Hematopoietic multipotent progenitor cell treated with erythropoietin and hydrocortisone succinate and interleukin-3 and kit ligand, for 4 days (in vitro differentiated cells): ENCODE measurements at regions not wholly inside any gene's neighbourhood (a gene's known extent, or its start where the extent isn't known, plus 50 kb on each side); places are given as distances from the start of the nearest gene placed in this dataset.
"Not testable (repeated sequence)": the region's sequence is repeated elsewhere in the genome, so short reads cannot be mapped to it uniquely, and the experiment has no call there.

Experiments used
- DNase-seq: peaks from one replicate; pipeline ENCODE4 v3.0.0-alpha.2; 2015

DNA sequence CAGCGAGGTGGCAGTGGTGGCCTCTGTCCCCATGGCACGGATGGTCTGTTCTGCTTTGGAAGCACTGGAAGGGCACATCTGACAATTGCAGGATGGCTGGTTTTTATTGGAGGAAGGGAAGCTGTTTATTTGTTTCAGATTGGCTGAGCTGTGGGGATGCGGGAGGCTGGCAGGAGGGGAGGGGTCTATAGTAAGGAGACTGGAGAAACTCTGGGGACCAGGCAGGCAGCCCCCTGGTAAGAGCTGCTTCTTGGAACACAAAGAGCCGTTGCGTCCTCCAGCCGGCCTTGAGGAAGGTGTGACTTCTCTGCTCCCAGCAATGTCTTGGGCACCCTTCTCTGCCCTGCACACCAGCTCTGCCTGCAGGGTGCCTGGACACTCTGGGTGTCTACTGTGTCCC lies 85.1 kb upstream of the SPDYE9 start:
- DNase-seq, result not testable (repeated sequence)

DNA sequence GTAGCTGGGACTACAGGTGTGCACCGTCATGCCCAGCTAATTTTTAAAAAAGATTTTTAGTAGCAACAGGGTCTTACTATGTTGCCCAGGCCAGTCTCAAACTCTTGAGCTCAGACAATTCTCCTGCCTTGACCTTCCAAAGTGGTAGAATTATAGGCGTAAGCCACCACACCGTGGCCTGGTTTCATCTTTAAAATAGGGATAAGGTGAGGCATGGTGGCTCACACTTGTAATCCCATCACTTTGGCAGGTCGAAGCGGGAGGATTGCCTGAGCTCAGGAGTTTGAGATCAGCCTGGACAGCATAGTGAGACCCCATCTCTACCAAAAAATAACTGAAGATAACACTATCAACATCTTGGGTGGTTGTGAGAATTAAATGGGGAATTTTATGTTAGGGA lies 84.6 kb upstream of the SPDYE9 start:
- DNase-seq, result not testable (repeated sequence)

DNA sequence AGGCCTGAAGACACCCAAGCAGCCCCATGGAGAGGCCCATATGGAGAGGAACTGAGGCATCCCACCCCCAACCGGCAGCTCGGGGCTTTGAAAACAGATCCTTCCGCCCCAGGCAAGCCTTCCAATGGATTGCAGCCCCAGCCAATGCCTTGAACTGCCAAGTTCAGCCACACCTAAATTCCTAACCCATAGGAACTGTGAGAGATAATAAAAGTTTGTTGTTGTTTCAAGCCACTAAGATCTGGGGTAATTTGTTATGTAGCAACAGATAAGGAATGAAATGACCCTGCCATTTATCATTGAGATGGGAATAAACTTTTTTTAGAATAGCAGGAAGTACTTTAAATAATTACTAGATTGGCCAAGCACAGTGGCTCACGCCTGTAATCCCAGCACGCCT lies 80.3 kb upstream of the SPDYE9 start:
- DNase-seq, result not testable (repeated sequence)

DNA sequence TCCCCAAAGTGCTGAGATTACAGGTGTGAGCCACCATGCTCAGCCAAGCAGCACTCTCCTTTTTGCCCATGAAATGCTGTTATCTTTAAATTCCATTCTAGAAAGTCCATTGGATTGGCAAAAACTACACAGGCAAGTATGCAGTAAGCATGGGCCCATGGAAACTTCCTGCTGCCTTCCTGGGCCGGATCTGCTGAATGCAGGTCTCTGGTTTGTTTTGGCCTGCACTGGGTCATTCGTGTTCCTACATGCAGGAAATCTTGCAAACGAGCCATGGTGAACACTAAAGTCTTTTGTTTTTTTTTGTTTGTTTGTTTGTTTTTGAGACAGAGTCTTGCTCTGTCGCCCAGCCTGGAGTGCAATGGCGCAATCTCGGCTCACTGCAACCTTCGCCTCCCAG lies 76.8 kb upstream of the SPDYE9 start:
- not testable (repeated sequence) for DNase-seq

DNA sequence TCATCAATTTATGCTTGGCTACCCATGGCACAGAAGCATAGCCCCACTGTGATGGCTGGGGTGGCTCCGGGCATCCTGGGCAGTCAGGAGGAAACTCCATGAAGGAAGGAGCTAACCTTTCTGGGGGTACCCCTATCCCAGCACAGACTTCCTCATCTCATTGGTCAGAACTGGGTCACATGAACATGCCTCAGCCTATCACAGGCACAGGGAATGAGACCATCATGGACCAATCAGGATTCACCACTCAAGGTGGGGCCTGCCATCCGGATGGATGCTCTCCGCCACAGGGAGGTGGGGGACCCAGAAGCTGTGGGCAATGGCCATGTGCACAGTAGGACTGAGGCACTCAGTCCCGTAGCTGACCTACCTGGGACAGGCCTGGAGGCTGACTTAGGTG lies 75.9 kb upstream of the SPDYE9 start:
- not testable (repeated sequence) for DNase-seq

DNA sequence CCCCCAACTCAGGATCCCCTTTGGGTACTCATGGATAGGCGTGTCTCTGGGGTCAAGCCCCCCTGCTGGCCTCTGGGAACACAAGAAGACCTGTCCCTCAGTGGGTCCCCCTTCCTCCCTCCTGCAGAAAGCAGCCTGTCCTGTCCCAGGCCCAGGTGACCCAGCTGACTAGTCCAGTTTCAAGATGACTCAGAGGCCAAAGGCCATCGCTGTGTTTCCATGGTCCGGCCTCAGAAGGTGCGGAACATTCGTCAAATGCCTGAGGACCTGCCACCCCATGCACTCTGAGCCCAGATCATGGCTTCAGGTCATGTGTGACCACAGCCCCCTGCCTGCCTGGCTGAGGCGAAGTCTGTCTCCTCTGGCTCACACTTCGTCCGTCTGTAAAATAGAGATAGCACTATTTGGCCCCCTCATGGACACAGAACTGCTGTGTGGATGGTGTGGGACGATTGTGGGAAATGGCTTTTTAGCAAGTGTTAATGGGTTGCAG lies 71.4 kb upstream of the SPDYE9 start:
- DNase-seq, result not testable (repeated sequence)

DNA sequence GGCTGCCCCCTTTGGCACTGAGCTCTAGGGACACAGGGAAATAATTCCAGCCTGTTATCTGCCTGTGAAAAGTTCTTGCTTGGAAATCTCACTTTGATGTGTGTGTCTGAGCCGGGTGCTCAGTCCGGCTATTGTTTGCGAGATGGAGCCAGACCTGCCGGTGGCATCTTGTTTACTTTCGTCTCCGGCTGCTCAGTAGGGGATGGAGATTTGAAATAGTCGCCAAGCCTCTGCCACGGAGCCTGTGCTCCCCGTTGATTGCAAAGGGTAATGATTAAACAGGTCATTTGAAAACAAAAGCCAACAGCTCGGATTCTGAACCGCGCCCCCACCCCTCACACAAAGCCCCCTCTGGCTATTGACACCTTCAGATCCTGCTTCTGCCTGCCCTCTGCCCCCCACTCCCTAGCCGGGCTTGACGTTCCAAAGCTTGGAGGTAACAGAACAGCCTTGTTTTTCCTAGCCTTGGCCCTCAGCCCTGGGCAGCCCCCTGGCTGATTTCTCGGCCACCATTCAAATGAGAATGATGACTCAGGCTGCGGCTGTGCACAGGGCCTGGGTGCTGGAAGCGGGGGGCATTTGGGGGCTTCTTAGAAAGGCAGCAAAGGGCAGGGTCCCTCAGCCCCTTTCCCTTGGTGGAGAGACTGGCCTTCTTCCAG lies 70.8 kb upstream of the SPDYE9 start:
- not testable (repeated sequence) for DNase-seq

DNA sequence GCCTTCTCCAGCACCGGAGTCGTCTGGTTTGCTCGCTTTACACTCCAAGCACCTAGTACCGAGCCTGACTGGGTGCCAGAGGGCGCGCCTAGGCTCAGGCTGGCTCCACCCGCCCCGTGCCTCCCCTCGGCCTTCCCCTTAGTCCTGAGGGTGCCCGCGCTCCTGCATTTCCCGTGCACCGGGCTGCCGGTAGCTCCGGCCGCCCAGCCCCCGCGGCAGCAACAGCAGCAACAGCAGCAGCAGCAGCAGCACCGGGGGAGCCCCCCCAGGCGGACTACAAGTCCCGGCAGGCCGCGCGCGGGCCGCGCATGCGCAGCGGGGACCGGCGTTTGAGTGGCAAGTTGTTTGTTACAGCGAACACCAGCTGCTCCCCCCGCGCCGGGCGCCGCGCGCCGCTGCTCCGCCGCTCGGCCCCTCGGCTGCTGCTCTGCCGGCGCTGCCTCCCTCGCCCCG lies 68.8 kb upstream of the SPDYE9 start:
- peak; percentile 78 for DNase-seq

DNA sequence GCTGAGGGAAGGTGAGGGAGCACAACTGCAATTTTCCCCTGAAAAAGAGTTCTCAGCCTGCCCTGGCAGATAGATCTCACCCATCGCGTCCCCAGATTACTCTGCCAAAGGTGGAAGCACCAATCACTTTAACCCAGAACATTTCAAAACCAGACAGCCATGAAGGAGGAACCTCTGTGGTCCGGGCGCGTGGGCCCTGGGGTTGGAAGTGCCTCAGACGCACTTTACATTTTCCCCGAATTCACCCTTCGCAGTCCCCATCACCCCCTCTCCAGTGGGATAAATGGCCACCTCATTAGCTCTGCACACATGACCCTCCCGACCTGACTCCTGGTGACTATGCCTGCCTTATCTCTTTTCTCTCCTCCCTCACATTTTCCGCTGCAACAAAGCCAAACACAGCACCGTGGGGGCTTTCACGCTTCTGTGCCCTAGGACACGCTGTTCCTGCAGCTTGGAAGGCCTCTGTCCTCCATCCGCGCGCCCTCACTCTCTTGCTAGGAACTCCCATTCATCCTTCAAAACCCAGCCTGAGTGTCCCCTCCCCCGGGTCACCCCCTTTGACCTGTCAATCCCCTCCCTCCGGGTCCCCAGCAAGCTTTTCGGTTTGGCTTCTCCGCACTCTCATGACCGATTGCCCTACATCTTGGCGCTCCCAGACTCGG lies 68.2 kb upstream of the SPDYE9 start:
- DNase-seq, result not testable (repeated sequence)

DNA sequence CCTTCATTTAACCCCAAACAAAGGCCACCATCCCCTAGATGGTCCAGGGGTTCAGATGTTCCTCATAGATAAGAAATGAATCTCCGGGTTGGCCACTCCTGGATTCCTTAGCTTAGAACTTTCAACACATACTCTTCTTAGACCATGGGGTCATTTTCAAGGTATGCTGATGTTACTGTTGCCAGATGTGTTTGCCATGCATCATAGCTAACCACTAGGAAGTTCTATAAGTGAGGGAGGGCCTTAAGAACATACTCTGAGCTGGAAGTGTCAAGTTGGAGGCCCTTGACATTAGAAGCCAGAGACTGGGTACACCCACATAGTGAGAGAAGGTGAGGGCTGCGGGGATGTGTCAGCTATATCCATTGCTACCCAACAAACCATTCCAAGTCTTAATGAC lies 62.7 kb upstream of the SPDYE9 start:
- DNase-seq, result not testable (repeated sequence)

DNA sequence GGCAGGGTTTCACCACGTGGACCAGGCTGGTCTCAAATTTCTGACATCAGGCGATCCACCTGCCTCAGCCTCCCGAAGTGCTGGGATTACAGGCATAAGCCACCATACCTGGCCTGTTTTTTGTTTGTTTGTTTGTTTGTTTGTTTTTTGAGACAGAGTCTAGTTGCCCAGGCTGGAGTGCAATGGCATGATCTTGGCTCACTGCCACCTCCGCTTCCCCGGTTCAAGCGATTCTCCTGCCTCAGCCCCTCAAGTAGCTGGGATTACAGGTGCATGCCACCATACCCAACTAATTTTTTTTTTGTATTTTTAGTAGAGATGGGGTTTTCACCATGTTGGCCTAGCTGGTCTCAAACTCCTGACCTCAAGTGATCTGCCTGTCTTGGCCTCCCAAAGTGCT lies 61.8 kb upstream of the SPDYE9 start:
- not testable (repeated sequence) for DNase-seq

DNA sequence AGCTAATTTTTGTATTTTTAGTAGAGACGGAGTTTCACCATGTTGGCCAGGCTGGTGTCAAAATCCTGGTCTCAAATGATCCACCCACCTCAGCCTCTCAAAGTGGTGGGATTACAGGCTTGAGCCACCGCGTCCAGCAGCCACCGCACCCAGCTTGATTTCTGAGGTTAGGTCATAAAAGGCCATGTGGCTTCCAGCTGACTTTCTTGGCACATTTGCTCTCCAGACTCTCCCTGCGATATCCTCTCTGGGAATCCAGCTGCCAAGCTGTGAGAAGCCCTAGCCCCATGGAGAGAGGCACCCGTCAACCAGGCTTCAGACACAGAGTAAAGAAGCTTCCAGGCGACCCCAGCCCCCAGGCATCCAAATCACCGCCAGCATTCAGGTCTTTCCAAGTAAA lies 58.2 kb upstream of the SPDYE9 start:
- DNase-seq, result not testable (repeated sequence)

DNA sequence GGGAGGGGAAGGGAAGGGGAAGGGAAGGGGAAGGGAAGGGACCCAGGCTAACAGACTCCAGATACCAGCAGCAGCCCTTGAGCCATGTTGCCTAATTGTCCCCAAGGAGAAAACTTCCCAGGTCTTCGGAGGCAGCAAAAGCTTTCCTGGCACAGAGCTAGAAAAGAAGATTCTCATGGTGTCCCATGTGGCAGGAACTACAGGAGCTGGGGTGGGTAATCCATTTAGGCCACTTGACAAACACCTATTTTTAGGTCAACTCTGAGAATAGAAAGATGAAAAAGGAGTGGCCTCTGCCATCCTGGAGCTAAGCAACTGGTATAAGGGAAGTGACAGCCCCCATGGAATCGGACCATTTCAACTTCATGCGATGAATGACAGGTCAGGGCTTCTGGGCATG lies 52.1 kb upstream of the SPDYE9 start:
- not testable (repeated sequence) for DNase-seq
